ENCODE measurements at regions not wholly inside any gene's neighbourhood (a gene's known extent, or its start where the extent isn't known, plus 50 kb on each side); places are given as distances from the start of the nearest gene placed in this dataset.

GRCh38 chr5:163813900-163814299 is 308.5 kb downstream of the MAT2B start:
- Histone ChIP-seq H3K4me1 (ENCODE audit: control insufficient read depth in 2 of 2, insufficient read depth in 2 of 2, low read length in 2 of 2) (peaks cover 0 to 5% of the 10 kb centered on the region in 2 donors), H3K4me3 (ENCODE audit: control extremely low read depth in 1 of 5, extremely low read depth in 1 of 5, insufficient read depth in 1 of 5, low read depth in 2 of 5, low read length in 4 of 5) (no peak overlapping the region), H3K4me2 (replicated peaks; ENCODE audit: low read depth, low read length, poor library complexity, severe bottlenecking) (no peak overlapping the region), H3K9me3 (ENCODE audit: control extremely low read depth in 1 of 3, control insufficient read depth in 2 of 3, insufficient read depth in 1 of 3, low read length in 2 of 3) (peaks cover 0 to 1% (median 0%) of the 10 kb centered on the region in 3 donors), H4K20me1 (ENCODE audit: control insufficient read depth, insufficient read depth, low read length, poor library complexity, severe bottlenecking) (no peaks in the 10 kb centered on the region), H3K79me2 (ENCODE audit: control insufficient read depth, insufficient read depth, low read length) (no peaks in the 10 kb centered on the region), H3K27me3 (replicated peaks in 1 of 4; ENCODE audit: control extremely low read depth in 1 of 4, control insufficient read depth in 3 of 4, insufficient read depth in 4 of 4, low read length in 3 of 4) (no peaks in the 10 kb centered on the region), H2AFZ (ENCODE audit: insufficient read depth, low read depth, low read length, poor library complexity, severe bottlenecking) (peak overlapping the region; percentile 12), H3K9ac (ENCODE audit: low read length) (no peak overlapping the region), H3K36me3 (replicated peaks in 1 of 2; ENCODE audit: control extremely low read depth in 1 of 2, control insufficient read depth in 1 of 2, extremely low read depth in 1 of 2, insufficient read depth in 2 of 2, low read length in 1 of 2) (no peaks in the 10 kb centered on the region), H3K27ac (ENCODE audit: low read length in 2 of 2) (no peak overlapping the region)
- DNase-seq (no peak), ATAC-seq (ENCODE audit: low read depth) (no peak)
- H3K27ac Mint-ChIP-seq = no peak overlapping the region
- TF ChIP-seq CTCF (IDR thresholded peaks at IDR 0.05) = no peak
- no peak for TF ChIP-seq EZH2 (IDR thresholded peaks at IDR 0.05; ENCODE audit: borderline replicate concordance, insufficient read depth, low read depth, low read length, poor library complexity, severe bottlenecking)
- peaks cover 23% of the 10 kb centered on the region for H3K4me1 Mint-ChIP-seq
- POLR2A ChIA-PET = no interaction called here
- peaks cover 5% of the 10 kb centered on the region for H3K9me3 Mint-ChIP-seq (ENCODE audit: insufficient read depth)
- WGBS (ENCODE audit: insufficient coverage) = 100% methylated on average over 1 of the region's 5 CpGs
- intact Hi-C loops (cut with micrococcal nuclease) = loop anchor here (10.0 kb wide), 1 partner anchor 101 kb away; no protein-coding TSS in a partner anchor
- CTCF ChIA-PET = no interaction called here
- H3K27me3 Mint-ChIP-seq = no peaks in the 10 kb centered on the region
- H3K4me3 Mint-ChIP-seq = no peak overlapping the region

GRCh38 chr5:163815240-163815791 is 309.9 kb downstream of the MAT2B start:
- ChIA-PET CTCF (no interaction called here), POLR2A (no interaction called here)
- H3K36me3 ChIP-seq (replicated peaks in 1 of 2; ENCODE audit: control extremely low read depth in 1 of 2, control insufficient read depth in 1 of 2, extremely low read depth in 1 of 2, insufficient read depth in 2 of 2, low read length in 1 of 2) = no peaks in the 10 kb centered on the region
- no peaks in the 10 kb centered on the region for H3K79me2 ChIP-seq (ENCODE audit: control insufficient read depth, insufficient read depth, low read length)
- H3K9ac ChIP-seq (ENCODE audit: low read length) = no peak overlapping the region
- no peak overlapping the region for H3K4me3 ChIP-seq (ENCODE audit: control extremely low read depth in 1 of 5, extremely low read depth in 1 of 5, insufficient read depth in 1 of 5, low read depth in 2 of 5, low read length in 4 of 5)
- no peaks in the 10 kb centered on the region for H3K27me3 Mint-ChIP-seq
- no peaks in the 10 kb centered on the region for H3K27me3 ChIP-seq (replicated peaks in 1 of 4; ENCODE audit: control extremely low read depth in 1 of 4, control insufficient read depth in 3 of 4, insufficient read depth in 4 of 4, low read length in 3 of 4)
- peaks cover 10% of the 10 kb centered on the region for H3K9me3 Mint-ChIP-seq (ENCODE audit: insufficient read depth)
- peaks cover 0 to 3% (median 0%) of the 10 kb centered on the region in 3 donors for H3K9me3 ChIP-seq (ENCODE audit: control extremely low read depth in 1 of 3, control insufficient read depth in 2 of 3, insufficient read depth in 1 of 3, low read length in 2 of 3)
- peaks cover 13% of the 10 kb centered on the region for H3K4me1 Mint-ChIP-seq
- no peak for TF ChIP-seq EZH2 (IDR thresholded peaks at IDR 0.05; ENCODE audit: borderline replicate concordance, insufficient read depth, low read depth, low read length, poor library complexity, severe bottlenecking)
- no peak for TF ChIP-seq CTCF (IDR thresholded peaks at IDR 0.05)
- H3K4me1 ChIP-seq (ENCODE audit: control insufficient read depth in 2 of 2, insufficient read depth in 2 of 2, low read length in 2 of 2) = no peaks in the 10 kb centered on the region
- no peak overlapping the region for H3K4me3 Mint-ChIP-seq
- no peak overlapping the region for H2AFZ ChIP-seq (ENCODE audit: insufficient read depth, low read depth, low read length, poor library complexity, severe bottlenecking)
- H4K20me1 ChIP-seq (ENCODE audit: control insufficient read depth, insufficient read depth, low read length, poor library complexity, severe bottlenecking) = no peaks in the 10 kb centered on the region
- no peak for DNase-seq
- no peak overlapping the region for H3K27ac Mint-ChIP-seq
- intact Hi-C loops (cut with micrococcal nuclease) = loop anchor here (10.0 kb wide), 1 partner anchor 99 kb away; no protein-coding TSS in a partner anchor
- no peak overlapping the region for H3K27ac ChIP-seq (ENCODE audit: low read length in 2 of 2)
- no peak for ATAC-seq (ENCODE audit: low read depth)
- no peak overlapping the region for H3K4me2 ChIP-seq (replicated peaks; ENCODE audit: low read depth, low read length, poor library complexity, severe bottlenecking)
